CD4-positive, alpha-beta T cell treated with Interleukin-21 for 1 hour (primary cell): ENCODE measurements at regions not wholly inside any gene's neighbourhood (a gene's known extent, or its start where the extent isn't known, plus 50 kb on each side); places are given as distances from the start of the nearest gene placed in this dataset.
A peak's percentile ranks its signal among the peaks of the same experiment; 100 is the strongest.

Experiments used
- DNase-seq: peaks from one replicate; pipeline ENCODE4 v3.0.0-alpha.2; 2020

GRCh38 chr2:156647377-156648010 is 211.3 kb downstream of the GPD2 start:
- DNase-seq, result no peak

GRCh38 chr2:156648522-156648921 is 212.3 kb downstream of the GPD2 start:
- DNase-seq, result no peak

GRCh38 chr2:156649596-156649995 is 213.4 kb downstream of the GPD2 start:
- DNase-seq, result no peak

GRCh38 chr2:156652691-156653090 is 216.5 kb downstream of the GPD2 start:
- DNase-seq, result no peak

GRCh38 chr2:156653675-156654074 is 217.5 kb downstream of the GPD2 start:
- no peak for DNase-seq

- DNase-seq, result no peak
These were observed 221.6 kb downstream of the GPD2 start for GRCh38 chr2:156657809-156658208.

GRCh38 chr2:156659694-156660093 is 223.5 kb downstream of the GPD2 start:
- no peak for DNase-seq

GRCh38 chr2:156663757-156664409 is 227.7 kb downstream of the GPD2 start:
- peak; percentile 22 for DNase-seq

GRCh38 chr2:156666130-156666785 is 230.1 kb downstream of the GPD2 start:
- no peak for DNase-seq

GRCh38 chr2:156670104-156670503 is 233.9 kb downstream of the GPD2 start:
- no peak for DNase-seq

- no peak for DNase-seq
These were observed 235.7 kb downstream of the GPD2 start for GRCh38 chr2:156671706-156672361.

GRCh38 chr2:156672556-156673332 is 236.6 kb downstream of the GPD2 start:
- no peak for DNase-seq

- no peak for DNase-seq
These were observed 237.1 kb downstream of the GPD2 start for GRCh38 chr2:156673333-156673615.

- no peak for DNase-seq
These were observed 237.8 kb downstream of the GPD2 start for GRCh38 chr2:156673981-156674380.

GRCh38 chr2:156675896-156676295 is 239.7 kb downstream of the GPD2 start:
- DNase-seq, result no peak

GRCh38 chr2:156679820-156680219 is 243.6 kb downstream of the GPD2 start:
- DNase-seq, result no peak

- DNase-seq, result no peak
These were observed 244.1 kb downstream of the GPD2 start for GRCh38 chr2:156680266-156680665.

- no peak for DNase-seq
These were observed 250.9 kb downstream of the GPD2 start for GRCh38 chr2:156687126-156687525.

- no peak for DNase-seq
These were observed 251.5 kb downstream of the GPD2 start for GRCh38 chr2:156687715-156688114.

GRCh38 chr2:156689939-156690338 is 253.8 kb downstream of the GPD2 start:
- DNase-seq, result no peak

- no peak for DNase-seq
These were observed 254.8 kb downstream of the GPD2 start for GRCh38 chr2:156691014-156691413.

GRCh38 chr2:156695020-156695419 is 258.8 kb downstream of the GPD2 start:
- no peak for DNase-seq

- no peak for DNase-seq
These were observed 259.4 kb downstream of the GPD2 start for GRCh38 chr2:156695595-156695994.
